Thymus (tissue), 11 donors: ENCODE measurements at regions not wholly inside any gene's neighbourhood (a gene's known extent, or its start where the extent isn't known, plus 50 kb on each side); places are given as distances from the start of the nearest gene placed in this dataset.
"Not testable (repeated sequence)": the region's sequence is repeated elsewhere in the genome, so short reads cannot be mapped to it uniquely, and the experiment has no call there.

Source experiments
- DNase-seq, 9 donors: peaks; one replicate each; pipeline ENCODE4 v3.0.0-alpha.2; 2013; ENCODE audit warnings: low spot score in 9 of 9, low read depth in 6 of 9, missing footprints in 1 of 9
- H3K27ac ChIP-seq, 2 donors: one replicate each; pipeline ENCODE4 v1.5.1; 2013; ENCODE audit warnings: control low read depth in 1 of 2, low read depth in 1 of 2, low read length in 1 of 2, mild to moderate bottlenecking in 1 of 2, moderate library complexity in 1 of 2
- H3K27me3 ChIP-seq, 2 donors: one replicate each; pipeline ENCODE4 v1.5.1; 2013; ENCODE audit warnings: low read length in 1 of 2; ENCODE audit not compliant: control insufficient read depth in 2 of 2, insufficient read depth in 1 of 2
- H3K36me3 ChIP-seq, 2 donors: one replicate each; pipeline ENCODE4 v1.5.1; 2013; ENCODE audit warnings: low read length in 1 of 2, mild to moderate bottlenecking in 1 of 2, moderate library complexity in 1 of 2; ENCODE audit not compliant: control insufficient read depth in 2 of 2, insufficient read depth in 2 of 2
- H3K4me1 ChIP-seq, 2 donors: one replicate each; pipeline ENCODE4 v1.5.1; 2013; ENCODE audit warnings: low read length in 2 of 2; ENCODE audit not compliant: control insufficient read depth in 2 of 2, insufficient read depth in 2 of 2
- H3K4me3 ChIP-seq, 2 donors: one replicate each; pipeline ENCODE4 v1.5.1; 2013; ENCODE audit warnings: low read length in 2 of 2, control low read depth in 1 of 2, mild to moderate bottlenecking in 1 of 2
- H3K9me3 ChIP-seq, 2 donors: one replicate each; pipeline ENCODE4 v1.5.1; 2013; ENCODE audit warnings: low read length in 1 of 2, mild to moderate bottlenecking in 1 of 2; ENCODE audit not compliant: control insufficient read depth in 2 of 2, insufficient read depth in 1 of 2
- WGBS: extraction: QIAGEN DNeasy Blood & Tissue Kit; methylation state at CpG from one replicate; pipeline ENCODE4 v1.1.7; 2013; 5-methylcytosine and 5-hydroxymethylcytosine counted together
- donor health status: healthy.

GRCh38 chr15:79610021-79610420 lies 177.9 kb downstream of the MINAR1 start:
- DNase-seq: no peak
- no peaks in the 10 kb centered on the region for H3K27me3 ChIP-seq
- 94% methylated on average over 3 of the region's 3 CpGs for WGBS
- no peak overlapping the region for H3K4me3 ChIP-seq
- H3K27ac ChIP-seq: no peak overlapping the region
- H3K9me3 ChIP-seq: no peaks in the 10 kb centered on the region
- H3K4me1 ChIP-seq: no peaks in the 10 kb centered on the region
- H3K36me3 ChIP-seq: no peaks in the 10 kb centered on the region

- Histone ChIP-seq H3K36me3 (no peaks in the 10 kb centered on the region), H3K27me3 (no peaks in the 10 kb centered on the region), H3K9me3 (no peaks in the 10 kb centered on the region), H3K4me3 (no peak overlapping the region), H3K4me1 (no peaks in the 10 kb centered on the region), H3K27ac (no peak overlapping the region)
- DNase-seq: no peak
- 93% methylated on average over 4 of the region's 4 CpGs for WGBS
Observed at GRCh38 chr15:79615754-79616153, 183.6 kb downstream of the MINAR1 start.

- no peak for DNase-seq
- Histone ChIP-seq H3K4me3 (no peak overlapping the region), H3K27me3 (no peaks in the 10 kb centered on the region)
Observed at GRCh38 chr15:79617071-79617470, 184.9 kb downstream of the MINAR1 start.

GRCh38 chr15:79620112-79620857 lies 188.1 kb downstream of the MINAR1 start:
- Histone ChIP-seq H3K27me3 (no peaks in the 10 kb centered on the region), H3K27ac (no peak overlapping the region), H3K36me3 (no peaks in the 10 kb centered on the region), H3K4me1 (no peaks in the 10 kb centered on the region), H3K9me3 (no peaks in the 10 kb centered on the region), H3K4me3 (no peak overlapping the region)
- no peak for DNase-seq
- 92% methylated on average over 4 of the region's 4 CpGs for WGBS

More at GRCh38 chr15:79617071-79617470, 184.9 kb downstream of the MINAR1 start:
- H3K4me1 ChIP-seq: no peaks in the 10 kb centered on the region
- no peaks in the 10 kb centered on the region for H3K9me3 ChIP-seq
- H3K36me3 ChIP-seq: no peaks in the 10 kb centered on the region
- no peak overlapping the region for H3K27ac ChIP-seq

GRCh38 chr15:79621805-79622204 lies 189.7 kb downstream of the MINAR1 start:
- 94% methylated on average over 3 of the region's 3 CpGs for WGBS
- H3K36me3 ChIP-seq, H3K4me1 ChIP-seq, H3K27ac ChIP-seq, DNase-seq, H3K9me3 ChIP-seq, H3K27me3 ChIP-seq, H3K4me3 ChIP-seq: not testable (repeated sequence)

GRCh38 chr15:79623488-79623887 lies 191.4 kb downstream of the MINAR1 start:
- Histone ChIP-seq H3K9me3 (no peaks in the 10 kb centered on the region), H3K4me3 (no peak overlapping the region), H3K36me3 (no peaks in the 10 kb centered on the region), H3K4me1 (no peaks in the 10 kb centered on the region), H3K27me3 (no peaks in the 10 kb centered on the region), H3K27ac (no peak overlapping the region)
- no peak for DNase-seq
- WGBS: 91% methylated on average over 1 of the region's 1 CpG

- no peaks in the 10 kb centered on the region for H3K36me3 ChIP-seq
- no peak for DNase-seq
- no peaks in the 10 kb centered on the region for H3K9me3 ChIP-seq
- 88% methylated on average over 5 of the region's 5 CpGs for WGBS
- no peak overlapping the region for H3K4me3 ChIP-seq
- no peak overlapping the region for H3K27ac ChIP-seq
- H3K27me3 ChIP-seq: no peaks in the 10 kb centered on the region
- no peaks in the 10 kb centered on the region for H3K4me1 ChIP-seq
Observed at GRCh38 chr15:79629687-79630086, 197.6 kb downstream of the MINAR1 start.

- H3K4me3 ChIP-seq: no peak overlapping the region
- DNase-seq: no peak
- no peaks in the 10 kb centered on the region for H3K4me1 ChIP-seq
- no peaks in the 10 kb centered on the region for H3K36me3 ChIP-seq
- H3K27me3 ChIP-seq: no peaks in the 10 kb centered on the region
- WGBS: 96% methylated on average over 2 of the region's 2 CpGs
- no peaks in the 10 kb centered on the region for H3K9me3 ChIP-seq
- no peak overlapping the region for H3K27ac ChIP-seq
Observed at GRCh38 chr15:79632457-79632856, 200.3 kb downstream of the MINAR1 start.

- no peak overlapping the region for H3K4me3 ChIP-seq
- WGBS: 63% methylated on average over 3 of the region's 3 CpGs
- H3K36me3 ChIP-seq: no peaks in the 10 kb centered on the region
- H3K4me1 ChIP-seq: no peaks in the 10 kb centered on the region
- no peak for DNase-seq
- H3K9me3 ChIP-seq: no peaks in the 10 kb centered on the region
- no peaks in the 10 kb centered on the region for H3K27me3 ChIP-seq
- no peak overlapping the region for H3K27ac ChIP-seq
Observed at GRCh38 chr15:79635149-79635771, 203.1 kb downstream of the MINAR1 start.
